ENCODE measurements at regions not wholly inside any gene's neighbourhood (a gene's known extent, or its start where the extent isn't known, plus 50 kb on each side); places are given as distances from the start of the nearest gene placed in this dataset.

DNA sequence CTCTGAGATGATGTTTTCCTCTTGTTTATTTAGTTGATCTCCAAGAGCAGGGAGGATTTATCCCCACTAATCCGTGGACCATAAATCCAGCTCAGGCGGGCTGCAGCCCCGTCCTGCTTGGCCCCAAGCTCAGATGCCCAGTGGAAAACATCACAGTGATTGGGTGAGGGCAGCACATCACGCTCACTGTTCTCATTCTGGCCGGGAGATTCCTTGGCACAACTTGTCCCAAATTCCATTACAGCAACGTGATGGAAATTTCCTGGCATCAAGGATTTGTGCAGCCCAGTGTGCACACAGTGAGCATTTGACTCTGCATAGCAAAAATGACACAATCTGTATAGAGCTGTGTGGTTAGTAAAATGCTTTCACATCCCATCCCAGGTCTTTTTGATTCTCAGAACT, 96.8 kb downstream of the VAPA start:
- TF ChIP-seq POLR2AphosphoS5 (IDR thresholded peaks at IDR 0.05) (peak; percentile 70), EP300 (IDR thresholded peaks at IDR 0.05) (peak in 2 of 4 donors; percentile 76 to 88), POLR2A (IDR thresholded peaks at IDR 0.05) (no peak)
- TF ChIP-seq, protein P1, sequence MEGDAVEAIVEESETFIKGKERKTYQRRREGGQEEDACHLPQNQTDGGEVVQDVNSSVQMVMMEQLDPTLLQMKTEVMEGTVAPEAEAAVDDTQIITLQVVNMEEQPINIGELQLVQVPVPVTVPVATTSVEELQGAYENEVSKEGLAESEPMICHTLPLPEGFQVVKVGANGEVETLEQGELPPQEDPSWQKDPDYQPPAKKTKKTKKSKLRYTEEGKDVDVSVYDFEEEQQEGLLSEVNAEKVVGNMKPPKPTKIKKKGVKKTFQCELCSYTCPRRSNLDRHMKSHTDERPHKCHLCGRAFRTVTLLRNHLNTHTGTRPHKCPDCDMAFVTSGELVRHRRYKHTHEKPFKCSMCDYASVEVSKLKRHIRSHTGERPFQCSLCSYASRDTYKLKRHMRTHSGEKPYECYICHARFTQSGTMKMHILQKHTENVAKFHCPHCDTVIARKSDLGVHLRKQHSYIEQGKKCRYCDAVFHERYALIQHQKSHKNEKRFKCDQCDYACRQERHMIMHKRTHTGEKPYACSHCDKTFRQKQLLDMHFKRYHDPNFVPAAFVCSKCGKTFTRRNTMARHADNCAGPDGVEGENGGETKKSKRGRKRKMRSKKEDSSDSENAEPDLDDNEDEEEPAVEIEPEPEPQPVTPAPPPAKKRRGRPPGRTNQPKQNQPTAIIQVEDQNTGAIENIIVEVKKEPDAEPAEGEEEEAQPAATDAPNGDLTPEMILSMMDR (IDR thresholded peaks at IDR 0.05) = no peak
